HL-60/S4 treated with phorbol 12-myristate 13-acetate at 8.2 ng/mL for 4 days and 3 days (cell line): ENCODE measurements at regions not wholly inside any gene's neighbourhood (a gene's known extent, or its start where the extent isn't known, plus 50 kb on each side); places are given as distances from the start of the nearest gene placed in this dataset.
"Not testable (repeated sequence)": the region's sequence is repeated elsewhere in the genome, so short reads cannot be mapped to it uniquely, and the experiment has no call there.

Experiments used
- in situ Hi-C: fragments of 300-500 bp; cut with MboI; formaldehyde crosslinking; loops from 2 replicates; pipeline ENCODE4 v1.15.0; 2022; ENCODE audit warnings: low sequenced_read_pairs

DNA sequence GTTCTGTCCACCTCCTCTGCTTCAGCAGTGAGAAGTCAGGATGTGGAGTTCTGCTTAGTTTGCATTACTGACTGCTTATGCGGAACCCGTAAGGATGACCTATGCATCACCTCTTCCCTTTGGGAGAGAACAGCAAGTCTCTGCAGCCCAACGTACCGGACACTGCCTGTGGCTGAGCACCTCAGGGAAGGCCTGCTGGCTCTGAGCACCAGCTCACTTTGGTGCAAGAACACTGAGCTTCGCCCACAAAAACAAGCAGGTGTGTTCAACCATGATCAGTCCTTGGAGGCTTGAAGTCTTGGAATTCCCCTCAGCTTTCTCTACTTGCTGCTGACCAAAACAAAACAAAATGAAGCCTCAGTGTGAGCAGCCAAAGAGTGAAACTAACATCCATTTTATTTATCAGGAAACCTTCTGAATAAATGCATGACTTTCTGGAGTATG lies 52.7 kb upstream of the NCK2 start:
- in situ Hi-C loops: no loop called here

DNA sequence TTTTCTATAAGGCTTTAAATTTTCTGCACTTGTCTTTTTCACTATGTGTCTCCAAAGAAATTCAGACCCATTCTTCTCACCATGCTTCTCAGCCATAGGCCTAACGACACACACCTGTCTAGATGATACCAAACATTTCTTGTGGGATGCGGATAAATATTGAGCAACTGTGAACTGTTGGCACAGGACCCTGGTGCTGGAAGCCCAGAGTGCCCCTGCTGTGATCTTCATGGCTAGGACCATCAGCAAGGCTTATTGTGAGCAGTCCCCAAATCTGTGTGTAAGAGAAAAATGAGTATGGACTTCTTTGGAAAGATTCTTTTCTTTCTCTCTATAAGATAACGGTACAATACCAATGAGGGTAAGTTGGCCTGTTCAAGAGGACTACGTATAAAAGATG lies 54.1 kb upstream of the NCK2 start:
- in situ Hi-C loops: no loop called here

DNA sequence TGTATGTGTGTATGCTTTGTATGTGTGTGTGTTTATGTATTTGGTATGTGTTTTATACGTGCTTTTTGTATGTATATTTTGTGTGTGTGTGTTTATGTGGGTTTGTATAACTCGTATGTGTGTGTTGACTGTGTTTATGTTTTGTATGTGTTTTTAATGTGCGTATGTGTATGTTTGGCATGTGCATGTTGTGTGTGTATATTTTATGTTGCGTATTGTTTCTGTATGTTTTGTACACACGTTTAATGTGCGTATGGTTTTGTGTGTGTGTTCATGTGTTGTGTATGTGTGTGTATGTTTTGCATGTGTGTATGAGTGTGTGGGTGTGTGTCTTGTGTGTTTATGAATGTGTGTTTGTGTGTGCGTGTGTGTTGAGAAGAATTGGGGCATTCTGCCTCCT lies 55.2 kb upstream of the NCK2 start:
- in situ Hi-C loops: no loop called here

DNA sequence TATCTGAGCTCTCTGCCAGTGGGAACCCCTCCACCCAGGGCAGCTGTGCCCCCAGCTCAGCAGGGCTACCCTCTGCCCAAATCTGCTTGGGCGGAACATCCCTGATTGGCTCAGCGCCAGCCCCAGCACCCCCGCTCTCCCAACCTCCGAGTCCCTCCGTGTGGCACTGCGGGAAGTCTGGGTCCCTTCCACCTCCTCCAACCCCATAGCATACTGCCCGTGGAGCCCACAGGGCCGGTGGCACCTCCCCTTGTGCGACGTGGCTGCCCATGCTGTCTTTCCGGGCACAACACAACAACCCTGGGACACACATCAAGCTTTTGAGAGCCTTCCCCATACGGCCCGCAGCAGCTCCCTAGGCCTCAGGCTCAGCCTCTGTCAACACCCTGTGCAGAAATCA lies 55.8 kb upstream of the NCK2 start:
- in situ Hi-C loops: no loop called here

DNA sequence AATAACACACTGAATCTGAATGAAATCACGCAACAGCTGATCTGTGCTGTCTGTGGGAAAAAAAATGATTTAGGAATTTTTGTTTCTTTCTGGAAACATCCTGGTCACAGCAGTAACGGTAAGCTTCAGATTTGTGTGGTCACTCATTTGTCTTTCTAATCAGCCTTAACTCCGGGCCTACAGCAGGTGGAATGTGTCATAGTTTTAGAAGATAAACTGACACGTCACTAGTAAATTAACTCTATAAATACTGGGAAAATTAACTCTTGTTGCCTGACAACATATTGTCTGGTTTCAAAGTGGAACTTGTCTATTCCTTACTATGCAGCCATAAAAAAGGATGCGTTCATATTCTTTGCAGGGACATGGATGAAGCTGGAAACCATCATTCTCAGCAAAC lies 58.1 kb upstream of the NCK2 start:
- in situ Hi-C loops: no loop called here

DNA sequence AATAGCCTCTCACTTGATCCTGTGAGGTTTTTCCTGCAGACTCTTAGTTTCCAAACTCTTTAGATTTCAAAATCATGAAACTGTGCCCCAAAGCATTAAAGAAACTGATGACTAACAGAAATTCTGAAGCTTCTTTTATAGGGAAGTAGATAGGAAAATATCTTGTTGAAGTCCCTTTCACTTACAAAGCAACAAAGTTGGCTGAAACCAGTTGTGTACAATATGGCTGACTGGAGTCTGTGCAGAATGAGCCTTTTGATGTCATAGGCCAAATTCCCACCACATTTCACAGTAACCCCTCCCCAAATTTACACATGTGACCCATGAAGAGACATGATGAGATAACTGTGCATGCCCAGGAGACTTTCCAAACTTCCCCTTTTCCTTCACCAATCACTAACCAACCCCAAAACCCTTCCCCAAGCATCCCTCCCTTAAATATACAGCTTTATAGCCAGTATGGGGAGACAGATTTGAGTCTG lies 61.7 kb upstream of the NCK2 start:
- in situ Hi-C loops: no loop called here

DNA sequence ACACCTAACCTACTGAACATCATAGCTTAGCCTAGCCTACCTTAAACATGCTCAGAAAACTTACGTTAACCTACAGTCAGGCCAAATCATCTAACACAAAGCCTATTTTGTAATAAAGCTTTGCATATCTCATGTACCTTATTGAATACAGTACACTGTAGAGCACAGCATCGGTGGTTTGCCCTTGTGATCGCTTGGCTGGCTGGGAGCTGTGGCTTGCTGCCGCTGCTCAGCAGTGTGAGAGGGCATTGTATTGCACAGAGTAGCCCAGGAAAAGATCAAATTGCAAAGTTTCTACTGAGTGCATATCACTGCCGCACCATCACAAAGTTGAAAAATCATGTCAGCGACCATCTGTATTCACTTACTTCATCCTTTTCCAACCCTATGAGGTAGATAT lies 62.3 kb upstream of the NCK2 start:
- in situ Hi-C loops: no loop called here

DNA sequence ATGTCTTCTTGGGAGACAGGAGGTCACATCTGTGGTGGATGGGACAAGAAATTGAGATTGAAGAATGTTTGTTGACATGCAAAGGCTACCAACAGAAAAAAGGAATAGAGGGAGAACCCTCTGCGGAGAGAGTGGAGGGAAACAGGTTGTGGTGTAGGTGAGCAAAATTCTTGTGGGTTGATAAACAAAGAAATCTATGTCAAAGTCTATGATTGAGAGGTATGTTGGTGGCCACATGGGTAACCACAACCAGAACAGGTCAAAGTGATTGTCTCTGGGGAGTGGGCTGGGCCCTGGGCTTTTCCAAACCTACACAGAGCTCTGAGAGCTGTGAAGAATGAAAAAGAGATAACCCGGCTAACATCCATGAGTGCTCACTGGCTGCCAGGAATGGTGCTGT lies 62.8 kb upstream of the NCK2 start:
- in situ Hi-C loops: no loop called here

DNA sequence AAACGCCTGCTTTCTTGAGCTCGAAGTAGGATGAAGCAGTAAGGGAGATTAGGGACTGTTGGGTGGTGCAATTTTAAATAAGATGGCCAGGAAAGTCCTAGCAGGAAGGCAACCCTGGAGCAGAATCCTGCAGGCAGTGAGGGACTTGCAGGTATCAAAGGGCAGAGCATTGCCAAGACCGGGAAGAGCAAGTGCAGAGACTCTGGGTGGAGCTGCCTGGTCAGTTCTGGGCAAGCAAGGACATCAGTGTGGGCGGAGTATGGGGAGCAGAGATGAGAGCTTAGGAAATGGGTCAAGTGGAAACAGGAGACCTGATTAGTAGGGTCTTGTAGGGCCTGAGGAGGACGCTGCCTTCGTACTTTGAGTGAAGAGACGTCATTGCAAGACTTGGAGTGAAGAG lies 64.4 kb upstream of the NCK2 start:
- in situ Hi-C loops: no loop called here

DNA sequence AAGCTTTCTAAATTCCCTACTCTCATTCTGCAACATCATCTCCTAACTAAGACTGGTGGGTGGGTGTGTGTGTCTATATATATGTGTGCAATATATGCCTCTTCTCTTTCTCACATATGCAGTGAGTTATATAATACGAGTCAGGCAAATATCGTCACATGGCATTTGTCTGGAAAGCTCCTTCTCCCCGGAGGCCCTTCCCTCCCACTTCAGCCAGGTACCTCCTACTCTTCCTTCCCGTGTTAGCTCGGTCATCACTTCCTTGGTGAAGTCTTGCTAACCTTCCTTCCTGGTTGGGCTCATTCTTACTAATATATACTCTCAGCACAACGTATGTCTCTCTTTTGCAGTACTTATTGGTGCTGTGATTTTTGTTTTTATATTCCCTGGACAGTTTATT lies 66.4 kb upstream of the NCK2 start:
- in situ Hi-C loops: no loop called here

DNA sequence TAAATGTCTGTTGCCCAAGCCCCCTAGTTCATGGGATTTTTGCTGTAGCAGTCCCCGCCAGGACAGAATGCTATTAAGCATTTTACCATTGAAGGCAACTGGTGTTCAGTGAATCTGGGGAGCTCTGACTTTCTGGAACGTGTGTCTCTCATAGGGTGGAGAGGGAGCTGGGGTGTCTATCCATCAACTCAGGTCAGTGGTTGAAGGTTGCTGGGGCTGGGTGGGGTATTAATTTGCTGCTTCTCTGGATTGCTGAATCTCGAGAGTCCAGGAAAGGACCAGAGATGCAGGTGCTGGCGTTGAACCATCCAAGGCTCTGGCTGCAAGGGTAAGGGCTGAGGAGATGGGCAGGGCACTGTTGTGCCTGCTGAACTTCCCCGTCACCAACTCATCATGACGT lies 66.8 kb upstream of the NCK2 start:
- in situ Hi-C loops: no loop called here

DNA sequence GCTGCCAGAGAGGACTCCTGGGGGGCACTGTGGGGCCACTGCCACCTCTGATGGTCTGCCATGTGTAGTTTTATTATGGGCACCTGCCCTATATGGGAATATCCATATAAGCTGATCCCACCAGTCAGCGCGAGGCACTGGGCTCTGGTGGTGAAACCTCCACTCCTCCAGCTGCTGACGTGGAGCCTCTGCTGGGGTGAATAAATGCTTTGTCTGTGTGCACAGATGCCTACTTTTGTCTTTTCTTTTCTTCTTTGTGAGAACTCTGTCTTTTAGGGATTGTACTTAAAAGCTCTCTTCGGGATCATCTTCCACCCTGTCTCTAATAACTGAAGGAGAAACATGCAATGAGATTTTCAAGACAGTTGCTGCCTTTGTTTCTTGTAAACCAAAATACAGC lies 68.9 kb upstream of the NCK2 start:
- in situ Hi-C loops: no loop called here

DNA sequence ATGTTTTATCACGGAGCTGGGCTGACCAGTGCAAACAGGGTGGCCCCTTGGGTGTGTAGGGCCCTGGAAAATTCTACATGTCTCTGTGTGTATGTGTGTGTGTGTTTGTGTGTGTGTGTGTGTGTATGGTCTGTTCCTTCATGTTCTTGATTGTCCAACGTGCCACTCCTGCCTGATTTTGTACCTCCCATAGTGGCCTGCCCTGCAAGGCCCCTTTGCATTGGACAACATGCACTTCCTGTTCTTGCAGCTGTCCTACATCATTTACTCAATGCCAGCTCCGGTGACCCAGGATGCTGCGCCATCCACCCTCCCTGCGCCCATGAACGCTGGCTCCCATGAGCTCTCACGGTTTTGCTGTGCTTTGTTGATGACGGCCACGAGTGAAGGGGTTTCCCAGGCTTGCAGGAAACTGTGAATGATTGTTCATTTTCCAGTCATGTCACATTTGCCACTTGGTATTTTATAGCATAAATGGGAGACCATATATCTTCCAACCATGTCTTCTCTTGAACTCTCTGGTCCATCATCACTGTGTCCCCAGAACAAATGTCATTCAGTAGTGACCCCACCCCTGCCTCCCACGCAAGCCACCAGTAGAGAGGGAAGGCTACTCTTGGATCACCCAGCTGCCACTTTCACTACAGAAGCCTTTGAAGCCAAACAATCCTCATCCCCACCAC lies 69.7 kb upstream of the NCK2 start:
- in situ Hi-C loops: no loop called here

DNA sequence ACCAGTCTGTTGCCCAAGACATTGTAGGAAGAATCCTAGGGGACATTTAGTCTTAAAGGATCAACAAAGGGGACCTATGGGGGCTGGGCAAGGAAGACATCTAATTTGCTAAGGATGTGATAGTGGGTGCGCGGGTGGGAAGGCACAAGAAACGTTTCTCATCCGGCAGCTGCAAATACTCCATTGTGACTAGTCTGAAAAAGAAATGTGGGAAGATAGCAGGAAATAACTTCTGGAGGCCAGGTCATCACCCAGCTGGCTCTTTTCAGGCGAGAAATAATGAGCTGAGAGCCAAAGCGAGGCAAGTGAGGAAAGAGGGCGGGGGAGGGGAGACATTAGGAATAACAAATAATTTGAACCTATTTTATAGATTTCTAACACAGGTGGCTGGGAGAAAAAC lies 70.3 kb upstream of the NCK2 start:
- in situ Hi-C loops: no loop called here

DNA sequence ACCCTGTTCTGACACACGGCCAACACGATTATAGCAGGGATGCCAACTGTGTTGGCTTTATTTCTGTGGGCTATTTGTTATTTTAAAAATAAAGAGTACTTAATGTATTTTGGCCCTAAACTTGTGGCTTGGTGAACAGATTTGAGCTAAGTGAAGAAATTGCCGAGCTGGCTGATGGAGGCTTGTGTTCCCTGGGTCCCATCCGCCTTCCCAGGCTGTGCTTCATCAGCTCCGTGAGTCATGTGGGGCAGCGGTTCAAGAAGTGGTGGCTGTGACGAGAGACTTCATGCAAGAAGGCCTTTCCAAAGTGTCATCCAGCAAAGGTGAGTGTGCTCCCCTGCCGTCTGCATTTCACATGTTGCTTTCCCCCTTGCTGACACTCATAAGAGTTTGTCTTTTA lies 73.6 kb upstream of the NCK2 start:
- in situ Hi-C loops: no loop called here

DNA sequence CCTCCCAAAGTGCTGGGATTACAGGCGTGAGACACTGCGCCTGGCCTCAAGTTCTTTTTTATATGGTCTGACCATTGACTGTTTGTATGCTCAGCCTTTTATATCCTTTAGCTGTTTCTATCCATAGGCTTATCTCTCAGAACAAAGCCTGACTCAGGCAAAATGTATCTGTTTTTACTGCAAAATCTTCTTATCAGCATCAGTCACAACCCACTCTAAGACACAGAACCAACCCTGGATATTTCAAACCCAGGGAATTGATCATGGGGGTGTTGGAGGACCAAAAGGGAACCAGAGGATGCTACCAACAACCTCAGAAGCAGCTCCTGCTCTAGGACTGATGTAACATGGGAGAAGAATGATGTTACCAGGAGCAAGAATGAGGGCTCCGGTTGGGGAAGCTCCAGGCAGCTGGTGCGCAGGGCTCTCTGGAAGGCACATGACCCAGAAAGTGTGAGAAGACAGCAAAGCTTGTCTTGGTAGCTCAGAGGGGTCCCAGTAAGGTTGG lies 75.3 kb upstream of the NCK2 start:
- in situ Hi-C loops: no loop called here

DNA sequence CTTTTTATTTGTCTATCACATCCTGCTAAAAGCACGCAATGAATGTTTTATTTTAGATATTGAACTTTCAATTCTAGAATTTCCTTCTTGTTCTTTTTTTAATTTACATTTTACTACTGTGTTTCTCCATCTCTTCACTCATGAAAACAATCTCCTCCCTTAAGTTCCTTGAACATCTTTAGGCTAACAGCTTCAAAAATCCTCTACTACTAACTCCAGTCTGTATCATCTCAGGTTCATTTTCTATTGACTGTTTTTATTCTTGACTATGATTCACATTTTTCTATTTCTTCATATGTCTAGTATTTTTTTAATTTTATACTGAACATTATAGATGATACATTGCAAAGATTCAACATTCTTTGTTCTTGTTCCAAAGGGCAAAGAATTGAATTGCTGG lies 79.2 kb upstream of the NCK2 start:
- in situ Hi-C loops: no loop called here

DNA sequence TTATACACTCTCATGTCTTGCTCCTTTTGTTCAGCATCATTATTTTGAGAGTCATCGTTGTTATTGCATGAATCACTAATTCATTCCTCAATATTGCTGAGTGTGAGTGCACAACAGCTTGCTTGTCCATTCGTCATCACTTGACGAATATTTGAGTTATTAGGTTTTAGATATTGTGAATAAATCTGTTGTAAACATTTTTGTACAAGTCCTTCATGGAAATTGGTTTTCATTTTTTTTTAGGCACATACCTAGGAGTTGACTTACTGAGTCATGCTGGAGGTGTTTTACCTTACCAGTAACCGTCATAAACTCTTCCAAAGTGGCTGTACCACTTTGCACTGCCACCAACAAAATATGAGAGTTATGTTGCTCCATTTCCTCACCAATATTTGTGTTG lies 84.2 kb upstream of the NCK2 start:
- in situ Hi-C loops: no loop called here

DNA sequence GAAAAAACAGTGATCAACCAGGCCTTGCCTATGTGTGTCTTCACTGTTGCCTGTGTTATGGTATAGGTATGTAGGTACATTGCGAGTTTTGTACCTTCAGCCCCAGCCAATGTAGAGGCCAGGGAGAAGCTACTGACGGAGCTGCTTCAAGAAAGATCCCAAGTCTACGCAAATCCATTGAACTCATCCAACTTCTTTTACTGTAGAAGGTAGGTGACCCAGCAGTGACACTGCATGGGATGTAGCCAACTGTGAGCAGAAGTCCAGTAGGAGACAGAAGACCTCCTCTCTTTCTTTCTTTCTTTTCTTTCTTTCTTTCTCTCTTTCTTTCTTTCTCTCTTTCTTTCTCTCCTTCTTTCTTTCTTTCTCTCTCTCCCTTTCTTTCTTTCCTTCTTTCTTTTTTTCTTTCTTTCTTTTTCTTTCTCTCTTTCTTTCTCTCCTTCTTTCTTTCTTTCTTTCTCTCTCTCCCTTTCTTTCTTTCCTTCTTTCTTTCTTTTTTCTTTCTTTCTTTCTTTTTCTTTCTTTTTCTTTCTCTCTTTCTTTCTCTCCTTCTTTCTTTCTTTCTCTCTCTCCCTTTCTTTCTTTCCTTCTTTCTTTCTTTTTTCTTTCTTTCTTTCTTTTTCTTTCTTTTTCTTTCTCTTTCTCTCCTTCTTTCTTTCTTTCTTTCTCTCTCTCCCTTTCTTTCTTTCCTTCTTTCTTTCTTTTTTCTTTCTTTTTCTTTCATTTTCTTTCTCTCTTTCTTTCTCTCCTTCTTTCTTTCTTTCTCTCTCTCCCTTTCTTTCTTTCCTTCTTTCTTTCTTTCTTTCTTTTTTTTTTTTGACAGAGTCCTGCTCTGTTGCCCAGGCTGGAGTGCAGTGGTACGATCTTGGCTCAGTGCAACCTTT lies 88.7 kb upstream of the NCK2 start:
- in situ Hi-C loops: not testable (repeated sequence)

DNA sequence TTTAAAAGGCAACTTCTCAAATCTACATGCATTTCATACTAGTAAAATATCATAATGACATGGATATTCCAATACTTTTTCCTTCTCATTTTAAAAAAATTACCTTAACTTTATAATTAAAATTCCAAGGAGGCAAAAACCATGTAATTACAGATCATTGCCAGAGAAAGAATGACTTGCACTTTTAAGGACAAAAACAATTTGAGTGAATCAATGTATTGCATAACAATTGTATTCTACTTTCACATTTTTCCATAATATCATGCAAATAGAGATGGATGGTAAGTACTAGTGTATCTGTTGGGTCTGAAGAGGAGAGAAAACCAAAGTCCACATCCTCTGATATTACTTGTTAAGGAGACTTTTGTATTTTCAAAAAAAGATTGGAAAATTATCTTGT lies 89.5 kb upstream of the NCK2 start:
- in situ Hi-C loops: no loop called here

DNA sequence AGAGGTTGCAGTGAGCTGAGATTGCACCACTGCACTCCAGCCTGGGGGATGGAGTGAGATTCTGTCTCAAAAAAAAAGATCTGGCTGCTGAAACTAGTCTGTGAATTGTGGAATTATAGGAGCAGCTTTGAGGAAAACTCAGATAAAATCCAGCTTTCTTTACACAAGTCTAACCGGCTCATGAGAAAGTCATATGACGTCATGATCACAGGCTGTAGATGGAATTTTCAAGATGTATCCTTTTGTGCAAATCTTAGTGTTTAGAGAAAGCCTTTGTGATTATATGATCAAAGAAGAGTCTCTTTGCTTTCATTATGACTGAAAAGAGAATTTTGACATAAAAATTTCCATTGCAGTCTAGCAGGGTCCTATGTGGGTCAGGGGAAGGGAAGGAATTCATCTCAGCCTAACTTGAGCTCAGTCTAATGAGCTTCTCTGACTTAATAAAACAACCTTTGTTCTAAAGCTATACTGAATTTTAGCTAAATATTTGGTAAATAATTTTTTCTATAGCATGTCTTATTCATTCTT lies 90.2 kb upstream of the NCK2 start:
- in situ Hi-C loops: no loop called here

DNA sequence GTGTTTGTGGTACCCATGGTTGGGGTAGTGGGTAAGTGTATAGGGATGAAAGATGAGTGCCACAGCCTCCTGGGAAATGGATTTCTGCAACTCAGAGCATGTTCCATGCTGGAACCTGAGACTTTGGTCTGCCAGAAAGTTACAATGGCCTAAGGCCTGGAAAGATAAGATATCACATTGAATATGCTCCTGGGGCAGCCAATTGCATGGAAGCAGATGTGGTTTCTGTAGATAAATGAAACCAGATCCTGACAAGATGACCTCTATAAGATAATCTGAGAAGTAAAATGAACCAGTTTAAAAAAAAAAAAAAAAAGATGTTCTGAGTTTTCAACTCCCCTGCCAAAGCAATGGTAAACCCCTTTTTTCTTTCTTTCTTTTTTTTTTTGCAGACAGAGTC lies 91.4 kb upstream of the NCK2 start:
- in situ Hi-C loops: no loop called here
